COR-L47 (cell line): ENCODE measurements at regions not wholly inside any gene's neighbourhood (a gene's known extent, or its start where the extent isn't known, plus 50 kb on each side); places are given as distances from the start of the nearest gene placed in this dataset.

Experiments used
- DNase-seq: peaks from one replicate; lab custom pipeline; 2025; lab: John Stamatoyannopoulos, UW

- no peak for DNase-seq
These were observed 317.6 kb upstream of the CNKSR2 start for GRCh38 chrX:21056622-21057021.

- DNase-seq = no peak
These were observed 327.2 kb upstream of the CNKSR2 start for GRCh38 chrX:21047034-21047455.

GRCh38 chrX:21014326-21014725, 359.9 kb upstream of the CNKSR2 start:
- DNase-seq = no peak

GRCh38 chrX:21004835-21005234, 369.4 kb upstream of the CNKSR2 start:
- DNase-seq = no peak

GRCh38 chrX:20995829-20996228, 378.4 kb upstream of the CNKSR2 start:
- no peak for DNase-seq

- no peak for DNase-seq
These were observed 384.9 kb upstream of the CNKSR2 start for GRCh38 chrX:20989361-20989760.

- no peak for DNase-seq
These were observed 385.4 kb upstream of the CNKSR2 start for GRCh38 chrX:20988804-20989203.

GRCh38 chrX:20988118-20988517, 386.1 kb upstream of the CNKSR2 start:
- DNase-seq = no peak

- DNase-seq = no peak
These were observed 393.8 kb upstream of the CNKSR2 start for GRCh38 chrX:20980426-20980825.

GRCh38 chrX:20974326-20974725, 399.9 kb upstream of the CNKSR2 start:
- no peak for DNase-seq

GRCh38 chrX:20973038-20973437, 401.2 kb upstream of the CNKSR2 start:
- no peak for DNase-seq

GRCh38 chrX:20971250-20971649, 403.0 kb upstream of the CNKSR2 start:
- no peak for DNase-seq

- DNase-seq = no peak
These were observed 404.7 kb upstream of the CNKSR2 start for GRCh38 chrX:20969565-20969964.

- DNase-seq = no peak
These were observed 405.2 kb upstream of the CNKSR2 start for GRCh38 chrX:20968996-20969395.

- peak; percentile 79 for DNase-seq
These were observed 406.5 kb upstream of the CNKSR2 start for GRCh38 chrX:20967725-20968124.

GRCh38 chrX:20965270-20966044, 408.8 kb upstream of the CNKSR2 start:
- peak; percentile 22 for DNase-seq

- DNase-seq = no peak
These were observed 420.2 kb upstream of the CNKSR2 start for GRCh38 chrX:20954014-20954413.

- no peak for DNase-seq
These were observed 422.0 kb upstream of the CNKSR2 start for GRCh38 chrX:20952180-20952579.

- DNase-seq = no peak
These were observed 423.0 kb upstream of the CNKSR2 start for GRCh38 chrX:20951016-20951810.

GRCh38 chrX:20947411-20947912, 426.8 kb upstream of the CNKSR2 start:
- no peak for DNase-seq

GRCh38 chrX:20913760-20914159, 460.5 kb upstream of the CNKSR2 start:
- DNase-seq = no peak

- DNase-seq = no peak
These were observed 467.6 kb upstream of the CNKSR2 start for GRCh38 chrX:20906571-20906970.

GRCh38 chrX:20884565-20884964, 489.7 kb upstream of the CNKSR2 start:
- DNase-seq = no peak
